SW 1271 (cell line): ENCODE measurements at regions not wholly inside any gene's neighbourhood (a gene's known extent, or its start where the extent isn't known, plus 50 kb on each side); places are given as distances from the start of the nearest gene placed in this dataset.

Source experiments
- DNase-seq, 2 experiments: peaks; one replicate each; lab custom pipeline; 2025; lab: John Stamatoyannopoulos, UW

GRCh38 chr2:235303499-235304291 lies 190.1 kb upstream of the AGAP1 start:
- DNase-seq: no peak

GRCh38 chr2:235305678-235306077 lies 188.2 kb upstream of the AGAP1 start:
- no peak for DNase-seq

- DNase-seq: no peak
Measured at GRCh38 chr2:235311044-235311443, 182.8 kb upstream of the AGAP1 start.

GRCh38 chr2:235312571-235312970 lies 181.3 kb upstream of the AGAP1 start:
- no peak for DNase-seq

GRCh38 chr2:235314371-235314930 lies 179.4 kb upstream of the AGAP1 start:
- no peak for DNase-seq

DNA sequence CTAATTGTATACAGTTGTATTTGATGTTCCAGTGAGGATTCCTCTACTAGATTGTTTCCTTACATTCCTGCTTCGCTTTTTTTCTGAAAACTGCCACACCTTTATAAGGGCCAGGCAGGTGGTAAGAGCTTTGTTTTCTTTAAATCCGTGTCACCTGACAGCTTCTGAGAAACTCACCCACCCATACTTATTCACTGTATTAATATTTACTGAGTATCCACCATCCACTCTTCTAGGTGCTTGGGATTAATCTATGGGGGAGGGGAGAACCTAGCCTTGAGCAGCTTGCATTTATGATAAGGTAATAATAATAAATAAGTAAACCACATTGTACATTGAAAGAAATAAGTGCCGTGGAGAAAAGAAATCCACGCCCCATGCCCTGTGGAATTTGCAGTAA lies 174.7 kb upstream of the AGAP1 start:
- no peak for DNase-seq

GRCh38 chr2:235320326-235320725 lies 173.5 kb upstream of the AGAP1 start:
- no peak for DNase-seq

DNA sequence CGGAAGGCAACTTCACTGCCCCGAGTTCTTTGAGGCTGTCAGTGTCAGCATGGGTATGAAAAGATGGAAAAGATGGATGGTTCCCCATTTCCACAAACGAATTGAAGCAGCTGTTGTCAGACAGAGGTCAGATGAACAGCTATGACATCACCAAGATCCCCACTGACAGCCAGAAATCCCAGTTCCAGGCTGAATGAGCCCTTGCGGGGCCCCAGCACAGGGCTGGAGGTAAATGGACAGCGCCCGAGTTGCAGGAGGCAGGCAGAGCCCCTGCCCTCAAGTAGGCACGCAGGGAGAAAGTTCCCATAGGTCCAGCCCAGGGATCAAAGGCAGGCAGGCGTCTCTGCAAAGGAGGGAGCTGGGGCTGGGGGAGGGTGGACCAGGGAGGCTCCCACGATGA lies 169.5 kb upstream of the AGAP1 start:
- DNase-seq: no peak

- DNase-seq: no peak
Measured at GRCh38 chr2:235325151-235325550, 168.7 kb upstream of the AGAP1 start.

GRCh38 chr2:235328991-235329390 lies 164.9 kb upstream of the AGAP1 start:
- DNase-seq: no peak

- no peak for DNase-seq
Measured at GRCh38 chr2:235330775-235331451, 162.9 kb upstream of the AGAP1 start.

GRCh38 chr2:235332240-235332890 lies 161.5 kb upstream of the AGAP1 start:
- DNase-seq: no peak

- DNase-seq: no peak
Measured at GRCh38 chr2:235333076-235333475, 160.8 kb upstream of the AGAP1 start.

DNA sequence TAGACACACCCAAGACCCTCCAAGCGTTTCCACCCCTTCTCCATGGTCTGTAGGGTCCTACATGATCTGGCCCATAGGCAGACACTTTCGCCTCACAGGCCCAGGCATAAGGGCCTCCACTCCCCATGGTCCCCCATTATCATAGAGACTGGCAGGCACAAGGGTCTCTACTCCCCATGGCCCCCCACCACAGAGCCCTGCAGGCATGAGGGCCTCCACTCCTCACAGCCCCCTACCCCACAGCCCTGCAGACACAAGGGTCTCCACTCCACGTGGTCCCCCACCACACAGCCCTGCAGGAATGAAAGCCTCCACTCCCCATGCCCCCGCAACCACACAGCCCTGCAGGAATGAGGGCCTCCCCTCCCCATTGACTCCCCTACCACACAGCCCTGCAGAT lies 159.7 kb upstream of the AGAP1 start:
- DNase-seq: no peak

GRCh38 chr2:235343156-235343774 lies 150.6 kb upstream of the AGAP1 start:
- DNase-seq: no peak

DNA sequence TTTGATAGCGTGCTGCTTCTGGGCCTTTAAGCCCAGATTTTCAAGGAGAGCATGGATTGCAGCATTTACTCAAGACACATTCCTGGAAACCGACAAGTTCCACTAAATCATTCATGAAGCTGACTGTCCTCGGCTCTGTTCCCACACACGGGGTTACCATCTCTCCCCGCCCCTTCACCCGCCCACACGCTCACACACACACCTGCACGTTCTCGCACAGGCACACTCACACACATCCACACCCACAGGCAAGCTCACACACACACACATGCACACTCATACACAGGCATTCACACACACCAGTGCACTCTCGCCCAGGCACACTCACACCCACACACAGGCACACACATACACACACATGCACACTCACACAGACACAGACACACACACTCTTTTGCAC lies 150.0 kb upstream of the AGAP1 start:
- DNase-seq: no peak

DNA sequence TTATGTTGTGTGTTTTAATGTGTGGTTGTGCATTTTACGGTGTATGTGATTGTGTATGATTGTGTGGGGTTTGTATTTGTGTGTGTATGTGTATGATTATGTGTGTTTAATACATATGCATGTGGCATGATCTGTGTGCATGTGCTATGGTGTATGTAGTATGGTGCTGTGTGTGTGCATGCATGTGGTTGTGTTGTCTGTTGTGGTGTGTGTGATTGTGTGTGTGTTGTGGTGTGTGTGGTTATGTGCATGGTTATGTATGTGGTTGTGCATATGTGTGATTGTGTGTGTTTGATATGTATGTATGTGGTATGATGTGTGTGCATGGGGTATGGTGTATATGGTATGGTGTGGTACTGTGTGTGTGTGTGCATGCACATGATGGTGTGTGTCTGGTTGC lies 148.1 kb upstream of the AGAP1 start:
- DNase-seq: no peak

DNA sequence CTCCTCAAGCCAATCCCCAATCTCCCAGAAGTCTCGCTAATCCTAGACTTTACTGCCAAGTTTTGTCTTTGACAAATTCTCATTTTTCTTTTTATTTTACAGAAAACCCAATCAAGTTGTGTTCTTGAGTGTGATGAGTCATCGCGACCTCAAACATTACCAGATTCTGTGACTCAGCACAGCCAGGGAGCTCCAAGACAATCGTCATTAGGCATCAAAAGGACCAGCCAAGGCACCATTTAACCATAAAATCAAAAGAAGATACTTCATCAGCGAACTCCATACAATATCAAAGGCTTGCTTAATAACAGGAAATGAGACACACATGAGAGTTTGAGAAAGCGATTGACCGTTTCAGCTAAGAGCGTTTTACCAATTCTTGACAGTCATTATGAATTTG lies 146.2 kb upstream of the AGAP1 start:
- no peak for DNase-seq

- DNase-seq: no peak
Measured at GRCh38 chr2:235348329-235348728, 145.5 kb upstream of the AGAP1 start.

- DNase-seq: no peak
Measured at GRCh38 chr2:235350234-235350633, 143.6 kb upstream of the AGAP1 start.

GRCh38 chr2:235352541-235352940 lies 141.3 kb upstream of the AGAP1 start:
- no peak for DNase-seq

GRCh38 chr2:235357881-235358280 lies 136.0 kb upstream of the AGAP1 start:
- no peak for DNase-seq
